Esophagus muscularis mucosa (tissue), 3 donors: ENCODE measurements at regions not wholly inside any gene's neighbourhood (a gene's known extent, or its start where the extent isn't known, plus 50 kb on each side); places are given as distances from the start of the nearest gene placed in this dataset.

Experiments used
- POLR2A ChIP-seq: fragments of 450-650 bp; IDR thresholded peaks from one replicate; pipeline ENCODE4 v1.6.1; 2017; ENCODE audit warnings: antibody characterized with exemption, moderate library complexity, mild to moderate bottlenecking, low read depth
- POLR2AphosphoS5 ChIP-seq, 2 donors: sonication (generic); formaldehyde crosslinking; IDR thresholded peaks; one replicate each; pipeline ENCODE4 v1.6.1; 2017; ENCODE audit warnings: antibody characterized with exemption in 2 of 2
- TF ChIP-seq, protein P1 (sequence below), 3 experiments: fragments of 200-600 bp in 2 of 3; fragments of 450-650 bp in 1 of 3; sonication (generic) in 2 of 3; IDR thresholded peaks; one replicate each; pipeline ENCODE4 v1.5.1; 2017 to 2019; ENCODE audit warnings: antibody characterized with exemption in 3 of 3, mild to moderate bottlenecking in 2 of 3, moderate library complexity in 1 of 3

- no peak for TF ChIP-seq POLR2A
- TF ChIP-seq, protein P1, sequence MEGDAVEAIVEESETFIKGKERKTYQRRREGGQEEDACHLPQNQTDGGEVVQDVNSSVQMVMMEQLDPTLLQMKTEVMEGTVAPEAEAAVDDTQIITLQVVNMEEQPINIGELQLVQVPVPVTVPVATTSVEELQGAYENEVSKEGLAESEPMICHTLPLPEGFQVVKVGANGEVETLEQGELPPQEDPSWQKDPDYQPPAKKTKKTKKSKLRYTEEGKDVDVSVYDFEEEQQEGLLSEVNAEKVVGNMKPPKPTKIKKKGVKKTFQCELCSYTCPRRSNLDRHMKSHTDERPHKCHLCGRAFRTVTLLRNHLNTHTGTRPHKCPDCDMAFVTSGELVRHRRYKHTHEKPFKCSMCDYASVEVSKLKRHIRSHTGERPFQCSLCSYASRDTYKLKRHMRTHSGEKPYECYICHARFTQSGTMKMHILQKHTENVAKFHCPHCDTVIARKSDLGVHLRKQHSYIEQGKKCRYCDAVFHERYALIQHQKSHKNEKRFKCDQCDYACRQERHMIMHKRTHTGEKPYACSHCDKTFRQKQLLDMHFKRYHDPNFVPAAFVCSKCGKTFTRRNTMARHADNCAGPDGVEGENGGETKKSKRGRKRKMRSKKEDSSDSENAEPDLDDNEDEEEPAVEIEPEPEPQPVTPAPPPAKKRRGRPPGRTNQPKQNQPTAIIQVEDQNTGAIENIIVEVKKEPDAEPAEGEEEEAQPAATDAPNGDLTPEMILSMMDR (IDR thresholded peaks at IDR 0.05) = no peak
- TF ChIP-seq POLR2AphosphoS5 (IDR thresholded peaks at IDR 0.05) = no peak
Measured at GRCh38 chr21:24890021-24890420, 717.3 kb downstream of the MRPL39 start.
